NT2/D1 (cell line): ENCODE measurements at regions not wholly inside any gene's neighbourhood (a gene's known extent, or its start where the extent isn't known, plus 50 kb on each side); places are given as distances from the start of the nearest gene placed in this dataset.

Source experiments
- DNase-seq: peaks from one replicate; pipeline ENCODE4 v3.0.0-alpha.2; 2011; ENCODE audit warnings: low read depth, low spot score
- H3K27me3 ChIP-seq: 2 replicates; pipeline ENCODE4 v1.6.0; 2011; ENCODE audit warnings: mild to moderate bottlenecking; ENCODE audit not compliant: insufficient read length, insufficient read depth
- H3K36me3 ChIP-seq: 2 replicates; pipeline ENCODE4 v1.6.1; 2011; ENCODE audit warnings: mild to moderate bottlenecking, low read length, mixed read lengths; ENCODE audit not compliant: insufficient read depth, insufficient read length
- H3K4me1 ChIP-seq: 2 replicates; pipeline ENCODE4 v1.5.1; 2011; ENCODE audit not compliant: insufficient read depth, insufficient read length
- H3K4me3 ChIP-seq: 2 replicates; pipeline ENCODE4 v1.5.1; 2011; ENCODE audit warnings: low read depth; ENCODE audit not compliant: insufficient read length
- H3K9ac ChIP-seq: 2 replicates; pipeline ENCODE4 v1.6.0; 2011; ENCODE audit warnings: low read depth; ENCODE audit not compliant: insufficient read length
- H3K9me3 ChIP-seq: 2 replicates; pipeline ENCODE4 v1.5.1; 2011; ENCODE audit warnings: mild to moderate bottlenecking, low read length; ENCODE audit not compliant: insufficient read depth
- SUZ12 ChIP-seq: IDR thresholded peaks from 2 replicates; pipeline ENCODE4 v1.6.1; 2011; ENCODE audit not compliant: insufficient read length, insufficient read depth; ENCODE audit errors: extremely low read depth
- YY1 ChIP-seq: IDR thresholded peaks from 2 replicates; pipeline ENCODE4 v1.6.1; 2011; ENCODE audit not compliant: insufficient read length, insufficient read depth
- ZNF274 ChIP-seq: IDR thresholded peaks from 2 replicates; pipeline ENCODE4 v1.6.1; 2011; ENCODE audit warnings: mild to moderate bottlenecking, low read depth, low read length

- Histone ChIP-seq H3K4me3 (no peak overlapping the region), H3K4me1 (no peaks in the 10 kb centered on the region), H3K9ac (no peak overlapping the region), H3K9me3 (no peaks in the 10 kb centered on the region), H3K27me3 (no peaks in the 10 kb centered on the region), H3K36me3 (no peaks in the 10 kb centered on the region)
- no peak for DNase-seq
- TF ChIP-seq SUZ12 (no peak), ZNF274 (no peak), YY1 (no peak)
These were observed 672.2 kb downstream of the CPS1 start for GRCh38 chr2:211228559-211228958.

- TF ChIP-seq SUZ12, result no peak
- TF ChIP-seq YY1, result no peak
- no peak for TF ChIP-seq ZNF274
- no peak for DNase-seq
- H3K9me3 ChIP-seq, result no peaks in the 10 kb centered on the region
These were observed 681.3 kb downstream of the CPS1 start for GRCh38 chr2:211237586-211238275.

GRCh38 chr2:211241891-211242290 lies 685.5 kb downstream of the CPS1 start:
- Histone ChIP-seq H3K4me1 (no peaks in the 10 kb centered on the region), H3K27me3 (no peaks in the 10 kb centered on the region), H3K9ac (no peak overlapping the region)

More at GRCh38 chr2:211237586-211238275, 681.3 kb downstream of the CPS1 start:
- H3K9ac ChIP-seq, result no peak overlapping the region
- no peaks in the 10 kb centered on the region for H3K27me3 ChIP-seq
- no peak overlapping the region for H3K4me3 ChIP-seq
- no peaks in the 10 kb centered on the region for H3K4me1 ChIP-seq
- no peaks in the 10 kb centered on the region for H3K36me3 ChIP-seq

DNA sequence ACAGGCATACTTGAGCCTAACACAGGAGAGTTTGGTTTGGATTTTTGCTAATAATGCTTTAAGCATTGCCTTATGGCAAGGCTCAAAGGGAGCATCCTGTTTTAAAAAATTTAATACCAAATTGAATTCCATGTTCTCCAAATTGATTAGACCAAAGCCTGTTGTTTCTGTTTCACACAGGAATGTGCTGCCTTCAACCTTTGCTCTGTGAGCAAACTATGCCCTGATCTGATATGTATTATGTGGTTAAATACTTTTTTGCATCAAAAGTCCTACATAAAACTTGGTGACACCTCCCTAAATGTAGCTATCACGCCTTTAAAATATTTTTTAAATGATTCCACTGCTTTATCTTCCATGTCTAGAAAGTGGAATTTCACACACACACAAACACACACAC lies 691.4 kb downstream of the CPS1 start:
- Histone ChIP-seq H3K9me3 (no peaks in the 10 kb centered on the region), H3K9ac (no peak overlapping the region), H3K36me3 (no peaks in the 10 kb centered on the region), H3K4me1 (no peaks in the 10 kb centered on the region), H3K27me3 (no peaks in the 10 kb centered on the region), H3K4me3 (no peak overlapping the region)
- TF ChIP-seq SUZ12 (no peak), ZNF274 (no peak), YY1 (no peak)
- DNase-seq, result no peak

More at GRCh38 chr2:211241891-211242290, 685.5 kb downstream of the CPS1 start:
- Histone ChIP-seq H3K4me3 (no peak overlapping the region), H3K36me3 (no peaks in the 10 kb centered on the region), H3K9me3 (no peaks in the 10 kb centered on the region)
- no peak for DNase-seq
- TF ChIP-seq SUZ12, result no peak
- TF ChIP-seq YY1, result no peak
- TF ChIP-seq ZNF274, result no peak

- no peak for DNase-seq
- H3K4me1 ChIP-seq, result no peaks in the 10 kb centered on the region
- H3K27me3 ChIP-seq, result no peaks in the 10 kb centered on the region
- H3K4me3 ChIP-seq, result no peak overlapping the region
- H3K9me3 ChIP-seq, result no peaks in the 10 kb centered on the region
- TF ChIP-seq YY1 (no peak), SUZ12 (no peak), ZNF274 (no peak)
- H3K9ac ChIP-seq, result no peak overlapping the region
- no peaks in the 10 kb centered on the region for H3K36me3 ChIP-seq
These were observed 692.4 kb downstream of the CPS1 start for GRCh38 chr2:211248841-211249240.

- Histone ChIP-seq H3K36me3 (no peaks in the 10 kb centered on the region), H3K4me3 (no peak overlapping the region), H3K9me3 (no peaks in the 10 kb centered on the region), H3K27me3 (no peaks in the 10 kb centered on the region), H3K4me1 (no peaks in the 10 kb centered on the region), H3K9ac (no peak overlapping the region)
- TF ChIP-seq ZNF274 (no peak), YY1 (no peak), SUZ12 (no peak)
- no peak for DNase-seq
These were observed 694.6 kb downstream of the CPS1 start for GRCh38 chr2:211251016-211251415.

- Histone ChIP-seq H3K9me3 (no peaks in the 10 kb centered on the region), H3K36me3 (no peaks in the 10 kb centered on the region), H3K4me1 (no peaks in the 10 kb centered on the region), H3K4me3 (no peak overlapping the region), H3K27me3 (no peaks in the 10 kb centered on the region), H3K9ac (no peak overlapping the region)
- no peak for DNase-seq
- TF ChIP-seq ZNF274, result no peak
- TF ChIP-seq YY1, result no peak
- no peak for TF ChIP-seq SUZ12
These were observed 702.4 kb downstream of the CPS1 start for GRCh38 chr2:211258646-211259335.
